Keratinocyte (primary cell): ENCODE measurements at regions not wholly inside any gene's neighbourhood (a gene's known extent, or its start where the extent isn't known, plus 50 kb on each side); places are given as distances from the start of the nearest gene placed in this dataset.

Experiments
- EZH2 ChIP-seq: IDR thresholded peaks from one replicate; pipeline ENCODE4 v1.6.1; 2012; ENCODE audit warnings: inconsistent platforms, mild to moderate bottlenecking, low read length, moderate library complexity
- TF ChIP-seq, protein P1 (sequence below), 3 experiments: IDR thresholded peaks in 1 of 3; conservative IDR thresholded peaks in 1 of 3; optimal IDR thresholded peaks in 1 of 3; 2 replicates in 2 of 3; 3 replicates in 1 of 3; pipeline versions ENCODE3 to v1.5.1; 2011; ENCODE audit warnings: low read length in 3 of 3, mild to moderate bottlenecking in 3 of 3, moderate library complexity in 2 of 3, control low read depth in 1 of 3, inconsistent platforms in 1 of 3; ENCODE audit not compliant: insufficient read depth in 2 of 3; ENCODE audit errors: extremely low read depth in 1 of 3

DNA sequence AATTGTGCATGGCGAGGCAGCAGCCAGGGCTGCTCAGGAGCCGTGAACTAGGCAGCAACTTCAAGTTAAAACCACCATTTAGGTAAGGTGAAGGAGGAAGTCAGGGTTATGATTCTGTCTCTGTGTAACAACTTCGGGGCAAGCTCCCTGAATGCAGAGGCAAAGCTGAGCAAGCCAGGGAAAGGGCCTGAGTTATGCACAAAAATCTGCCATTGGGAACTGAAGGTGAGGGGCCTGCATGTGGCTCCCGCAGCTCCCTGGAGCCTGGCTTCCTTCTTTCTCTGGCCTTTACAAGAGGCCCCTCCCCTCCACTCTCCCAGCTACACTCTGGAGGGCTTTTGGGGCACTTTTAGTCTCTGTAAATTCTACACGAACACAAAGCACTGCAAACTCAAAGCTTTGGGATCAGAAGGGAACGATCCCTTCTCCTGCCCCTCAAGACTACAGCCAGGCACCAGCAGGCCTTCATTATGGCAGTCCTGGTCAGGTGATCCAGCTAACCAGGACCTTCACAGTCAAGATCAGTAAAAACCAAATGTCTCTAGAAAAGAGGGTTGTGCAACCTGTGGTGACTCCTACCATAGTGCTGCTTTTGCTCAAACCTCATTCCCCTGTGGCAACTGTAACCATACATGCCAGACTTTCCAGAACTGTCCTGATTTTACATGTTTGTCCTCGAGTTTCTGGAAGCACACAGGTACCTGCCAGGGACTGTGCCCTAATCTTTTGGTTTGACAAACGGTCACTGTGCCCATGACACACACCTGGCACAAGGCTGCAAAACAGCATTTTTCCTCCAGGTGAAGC, 67.2 kb upstream of the PTGR2 start:
- TF ChIP-seq EZH2 = no peak
- TF ChIP-seq, protein P1, sequence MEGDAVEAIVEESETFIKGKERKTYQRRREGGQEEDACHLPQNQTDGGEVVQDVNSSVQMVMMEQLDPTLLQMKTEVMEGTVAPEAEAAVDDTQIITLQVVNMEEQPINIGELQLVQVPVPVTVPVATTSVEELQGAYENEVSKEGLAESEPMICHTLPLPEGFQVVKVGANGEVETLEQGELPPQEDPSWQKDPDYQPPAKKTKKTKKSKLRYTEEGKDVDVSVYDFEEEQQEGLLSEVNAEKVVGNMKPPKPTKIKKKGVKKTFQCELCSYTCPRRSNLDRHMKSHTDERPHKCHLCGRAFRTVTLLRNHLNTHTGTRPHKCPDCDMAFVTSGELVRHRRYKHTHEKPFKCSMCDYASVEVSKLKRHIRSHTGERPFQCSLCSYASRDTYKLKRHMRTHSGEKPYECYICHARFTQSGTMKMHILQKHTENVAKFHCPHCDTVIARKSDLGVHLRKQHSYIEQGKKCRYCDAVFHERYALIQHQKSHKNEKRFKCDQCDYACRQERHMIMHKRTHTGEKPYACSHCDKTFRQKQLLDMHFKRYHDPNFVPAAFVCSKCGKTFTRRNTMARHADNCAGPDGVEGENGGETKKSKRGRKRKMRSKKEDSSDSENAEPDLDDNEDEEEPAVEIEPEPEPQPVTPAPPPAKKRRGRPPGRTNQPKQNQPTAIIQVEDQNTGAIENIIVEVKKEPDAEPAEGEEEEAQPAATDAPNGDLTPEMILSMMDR (optimal IDR thresholded peaks at IDR 0.05 in 1 of 3, IDR thresholded peaks at IDR 0.05 in 1 of 3, conservative IDR thresholded peaks at IDR 0.05 in 1 of 3; ENCODE audit: extremely low read depth in 1 of 3, insufficient read depth in 2 of 3, low read length in 3 of 3) = no peak
